ENCODE measurements at regions not wholly inside any gene's neighbourhood (a gene's known extent, or its start where the extent isn't known, plus 50 kb on each side); places are given as distances from the start of the nearest gene placed in this dataset.

DNA sequence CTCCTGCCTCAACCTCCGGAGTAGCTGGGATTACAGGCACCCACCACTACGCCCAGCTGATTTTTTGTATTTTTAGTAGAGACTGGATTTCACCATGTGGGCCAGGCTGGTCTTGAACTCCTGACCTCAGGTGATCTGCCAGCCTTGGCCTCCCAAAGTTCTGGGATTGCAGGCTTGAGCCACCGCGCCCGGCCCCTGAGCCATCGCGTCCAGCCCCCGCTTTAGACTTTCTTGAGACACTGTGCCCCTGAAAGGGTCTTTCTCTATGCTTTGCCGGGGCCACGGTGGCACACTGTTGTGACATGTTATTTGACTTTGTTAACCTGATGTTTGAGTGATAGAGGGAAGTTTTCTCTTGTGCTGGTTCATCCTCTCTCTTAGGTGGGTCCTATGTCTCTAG is 186.4 kb downstream of the BTG1 start:
- TF ChIP-seq, protein P1, sequence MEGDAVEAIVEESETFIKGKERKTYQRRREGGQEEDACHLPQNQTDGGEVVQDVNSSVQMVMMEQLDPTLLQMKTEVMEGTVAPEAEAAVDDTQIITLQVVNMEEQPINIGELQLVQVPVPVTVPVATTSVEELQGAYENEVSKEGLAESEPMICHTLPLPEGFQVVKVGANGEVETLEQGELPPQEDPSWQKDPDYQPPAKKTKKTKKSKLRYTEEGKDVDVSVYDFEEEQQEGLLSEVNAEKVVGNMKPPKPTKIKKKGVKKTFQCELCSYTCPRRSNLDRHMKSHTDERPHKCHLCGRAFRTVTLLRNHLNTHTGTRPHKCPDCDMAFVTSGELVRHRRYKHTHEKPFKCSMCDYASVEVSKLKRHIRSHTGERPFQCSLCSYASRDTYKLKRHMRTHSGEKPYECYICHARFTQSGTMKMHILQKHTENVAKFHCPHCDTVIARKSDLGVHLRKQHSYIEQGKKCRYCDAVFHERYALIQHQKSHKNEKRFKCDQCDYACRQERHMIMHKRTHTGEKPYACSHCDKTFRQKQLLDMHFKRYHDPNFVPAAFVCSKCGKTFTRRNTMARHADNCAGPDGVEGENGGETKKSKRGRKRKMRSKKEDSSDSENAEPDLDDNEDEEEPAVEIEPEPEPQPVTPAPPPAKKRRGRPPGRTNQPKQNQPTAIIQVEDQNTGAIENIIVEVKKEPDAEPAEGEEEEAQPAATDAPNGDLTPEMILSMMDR (IDR thresholded peaks at IDR 0.05; ENCODE audit: insufficient read depth, low read depth, low read length): no peak

DNA sequence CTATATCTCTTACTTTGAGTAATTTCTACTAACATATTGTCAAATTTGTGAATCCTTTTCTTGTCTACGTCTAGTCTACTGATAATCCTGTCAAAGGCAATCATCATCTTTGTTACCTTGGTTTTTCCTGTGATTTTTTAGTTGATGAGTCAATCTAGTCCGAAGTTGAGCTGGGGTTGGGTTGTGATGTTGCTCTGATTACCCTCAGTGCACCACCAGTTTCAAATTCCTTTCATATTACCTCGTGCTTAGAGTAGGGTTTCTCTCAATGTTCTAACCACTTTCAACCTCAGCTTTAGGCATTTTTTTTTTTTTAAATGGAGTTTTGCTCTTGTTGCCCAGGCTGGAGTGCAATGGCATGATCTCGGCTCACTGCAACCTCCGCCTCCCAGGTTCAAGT is 186.8 kb downstream of the BTG1 start:
- no peak overlapping the region for H3K4me3 ChIP-seq (ENCODE audit: low read depth, low read length)
- TF ChIP-seq, protein P1 (IDR thresholded peaks at IDR 0.05; ENCODE audit: insufficient read depth, low read depth, low read length): no peak
- peak; percentile 25 for DNase-seq (ENCODE audit: low read depth)

More for the DNA sequence above, 186.4 kb downstream of the BTG1 start:
- no peak overlapping the region for H3K4me3 ChIP-seq (ENCODE audit: low read depth, low read length)
- no peak for DNase-seq (ENCODE audit: low read depth)

DNA sequence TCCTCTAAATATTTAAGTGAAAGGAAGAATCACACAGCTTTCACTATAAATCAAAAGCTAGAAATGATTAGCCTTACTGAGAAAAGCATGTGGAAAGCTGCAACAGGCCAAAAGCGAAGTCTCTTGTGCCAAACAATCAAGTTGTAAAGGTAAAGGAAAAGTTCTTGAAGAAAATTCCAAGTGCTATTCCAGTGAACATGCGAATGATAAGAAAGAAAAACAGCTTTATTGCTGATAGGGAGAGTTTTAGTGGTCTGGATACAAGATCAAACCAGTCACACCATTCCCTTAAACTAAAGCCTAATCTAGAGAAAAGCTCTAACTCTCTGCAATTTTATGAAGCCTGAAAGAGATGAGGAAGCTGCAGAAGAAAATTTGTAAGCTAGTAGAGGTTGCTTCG is 190.9 kb downstream of the BTG1 start:
- DNase-seq (ENCODE audit: low read depth): no peak
- TF ChIP-seq, protein P1 (IDR thresholded peaks at IDR 0.05; ENCODE audit: insufficient read depth, low read depth, low read length): no peak
- H3K4me3 ChIP-seq (ENCODE audit: low read depth, low read length): no peak overlapping the region

DNA sequence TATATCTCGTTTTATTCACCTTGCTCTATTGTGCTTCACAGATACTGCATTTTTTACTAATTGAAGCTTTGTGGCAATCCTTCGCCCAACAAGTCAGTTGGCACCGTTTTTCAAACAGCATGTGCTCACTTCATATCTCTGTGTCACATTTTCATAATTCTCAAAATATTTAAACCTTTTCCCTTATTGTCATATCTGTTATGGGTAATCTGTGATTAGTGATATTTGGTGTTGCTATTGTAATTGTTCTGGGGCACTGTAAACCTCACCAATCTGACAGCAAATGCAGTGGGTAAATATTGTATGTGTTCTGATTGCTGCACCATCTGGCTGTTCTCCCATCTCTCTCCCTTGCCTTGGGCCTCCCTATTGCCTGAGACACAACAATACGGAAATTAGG is 191.3 kb downstream of the BTG1 start:
- H3K4me3 ChIP-seq (ENCODE audit: low read depth, low read length): no peak overlapping the region
- TF ChIP-seq, protein P1 (IDR thresholded peaks at IDR 0.05; ENCODE audit: insufficient read depth, low read depth, low read length): no peak
- DNase-seq (ENCODE audit: low read depth): no peak

DNA sequence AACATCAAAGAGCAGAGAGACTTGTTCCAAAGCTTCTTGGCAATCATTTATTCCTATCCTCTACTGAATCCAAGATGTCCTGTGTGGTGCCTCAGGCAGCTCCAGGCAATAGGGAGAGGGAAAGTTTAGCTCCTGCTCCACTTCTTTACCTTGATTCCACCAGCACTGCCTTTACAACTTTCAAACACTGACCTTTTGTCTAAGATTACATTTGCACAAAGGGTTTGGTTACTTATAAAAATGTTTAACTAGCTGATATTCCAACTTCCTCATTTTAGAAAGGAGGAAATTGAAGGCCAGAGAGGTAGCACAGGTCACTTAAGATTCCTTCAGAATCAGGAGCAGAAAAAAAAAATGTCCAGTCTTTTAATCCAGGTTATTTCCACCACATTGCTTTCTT is 192.7 kb downstream of the BTG1 start:
- no peak for DNase-seq (ENCODE audit: low read depth)
- no peak overlapping the region for H3K4me3 ChIP-seq (ENCODE audit: low read depth, low read length)
- TF ChIP-seq, protein P1 (IDR thresholded peaks at IDR 0.05; ENCODE audit: insufficient read depth, low read depth, low read length): no peak

DNA sequence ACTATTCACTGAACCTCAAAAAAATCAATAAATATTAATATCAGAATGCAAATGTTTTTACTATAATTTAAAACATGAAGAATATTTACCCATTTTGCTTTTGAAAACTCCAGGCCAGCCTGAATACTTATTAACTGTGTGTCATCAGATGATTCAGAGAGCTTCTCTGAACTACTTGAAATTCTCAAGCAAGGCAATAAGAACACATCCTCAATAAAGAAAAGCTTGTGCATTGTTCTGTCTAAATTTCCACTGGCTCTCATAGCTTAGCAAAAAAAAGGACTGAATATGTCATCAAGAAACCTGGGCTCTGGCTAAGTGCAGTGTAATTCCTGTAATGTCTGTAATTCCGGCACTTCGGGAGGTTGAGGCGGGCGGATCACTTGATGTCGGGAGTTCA is 194.1 kb downstream of the BTG1 start:
- no peak overlapping the region for H3K4me3 ChIP-seq (ENCODE audit: low read depth, low read length)
- TF ChIP-seq, protein P1 (IDR thresholded peaks at IDR 0.05; ENCODE audit: insufficient read depth, low read depth, low read length): no peak
- DNase-seq (ENCODE audit: low read depth): no peak

DNA sequence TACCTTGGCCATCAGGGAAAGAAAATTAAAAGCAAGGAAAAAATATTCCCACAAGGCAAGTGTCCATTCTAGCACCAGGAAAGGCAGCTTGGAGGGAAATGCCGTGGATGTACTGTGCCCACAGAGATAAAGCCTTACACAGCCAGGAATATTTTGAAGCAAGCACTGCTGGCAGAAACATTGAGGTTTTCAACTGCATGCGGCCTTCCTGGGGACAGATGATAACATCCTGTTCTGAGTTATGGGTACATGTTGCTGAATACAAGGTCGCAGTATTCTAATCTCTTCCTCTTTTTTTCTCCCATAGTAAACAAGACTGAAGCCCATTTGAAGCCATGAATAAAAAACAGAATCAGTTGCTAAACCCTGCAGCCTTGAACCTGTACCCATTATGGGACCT is 197.1 kb downstream of the BTG1 start:
- no peak for DNase-seq (ENCODE audit: low read depth)
- no peak overlapping the region for H3K4me3 ChIP-seq (ENCODE audit: low read depth, low read length)

More for the DNA sequence above, 197.1 kb downstream of the BTG1 start:
- TF ChIP-seq, protein P1 (IDR thresholded peaks at IDR 0.05; ENCODE audit: insufficient read depth, low read depth, low read length): no peak

Data from fibroblast of villous mesenchyme (primary cell).